CD4-positive, alpha-beta T cell (primary cell): ENCODE measurements at regions not wholly inside any gene's neighbourhood (a gene's known extent, or its start where the extent isn't known, plus 50 kb on each side); places are given as distances from the start of the nearest gene placed in this dataset.

Experiments used
- ATAC-seq: fragments of 200-7000 bp; cut with Tn5 transposase; one replicate; pipeline ENCODE4 v1.10.0; 2022; ENCODE audit warnings: mild to moderate bottlenecking; ENCODE audit not compliant: poor library complexity
- CTCF ChIA-PET: fragments of 350-600 bp; sonication (Branson Sonifier 250); formaldehyde crosslinking; loops from one replicate; lab custom pipeline; 2021; ENCODE audit warnings: antibody characterized with exemption, inconsistent platforms; lab: Charles Lee
- POLR2A ChIA-PET: fragments of 350-600 bp; sonication (Branson Sonifier 250); formaldehyde crosslinking; loops from one replicate; lab custom pipeline; 2021; ENCODE audit warnings: antibody characterized with exemption, inconsistent platforms; lab: Charles Lee
- DNase-seq, 14 experiments: peaks; one replicate each; pipeline ENCODE4 v3.0.0-alpha.2; 2013 to 2020; ENCODE audit warnings: mixed read lengths in 2 of 14
- H3K27ac ChIP-seq, 2 donors: one replicate each; pipeline versions ENCODE4 v1.5.1 to v1.7.0; 2013; ENCODE audit warnings: low read length in 2 of 2, low read depth in 1 of 2, mild to moderate bottlenecking in 1 of 2
- H3K27me3 ChIP-seq, 2 experiments: 1 replicate in 1 of 2; 2 replicates in 1 of 2; pipeline versions ENCODE4 v1.6.1 to v1.7.0; 2013; ENCODE audit warnings: low read length in 2 of 2, control low read depth in 1 of 2, mild to moderate bottlenecking in 1 of 2, moderate library complexity in 1 of 2; ENCODE audit not compliant: insufficient read depth in 2 of 2, control insufficient read depth in 1 of 2
- H3K36me3 ChIP-seq: one replicate; pipeline ENCODE4 v1.6.1; 2013; ENCODE audit warnings: low read length, control low read depth; ENCODE audit not compliant: insufficient read depth
- H3K4me1 ChIP-seq: one replicate; pipeline ENCODE4 v1.6.1; 2013; ENCODE audit warnings: low read length, control low read depth; ENCODE audit not compliant: insufficient read depth
- H3K4me3 ChIP-seq: one replicate; pipeline ENCODE4 v1.5.1; 2013; ENCODE audit warnings: mild to moderate bottlenecking, low read length, moderate library complexity
- H3K9me3 ChIP-seq, 2 experiments: 1 replicate in 1 of 2; 2 replicates in 1 of 2; pipeline versions ENCODE4 v1.6.1 to v1.7.0; 2013; ENCODE audit warnings: low read length in 2 of 2, mild to moderate bottlenecking in 2 of 2, control low read depth in 1 of 2, moderate library complexity in 1 of 2; ENCODE audit not compliant: control insufficient read depth in 1 of 2, insufficient read depth in 1 of 2
- H3K27ac Mint-ChIP-seq: one replicate; pipeline ENCODE4 v1.8.0; 2020; ENCODE audit warnings: mixed read lengths
- H3K27me3 Mint-ChIP-seq: one replicate; pipeline ENCODE4 v1.8.0; 2021; ENCODE audit warnings: mixed read lengths
- H3K36me3 Mint-ChIP-seq: one replicate; pipeline ENCODE4 v1.8.0; 2021; ENCODE audit warnings: low read depth, mixed read lengths
- H3K4me1 Mint-ChIP-seq: one replicate; pipeline ENCODE4 v1.8.0; 2021; ENCODE audit warnings: low read depth, mixed read lengths
- H3K4me3 Mint-ChIP-seq: one replicate; pipeline ENCODE4 v1.8.0; 2020; ENCODE audit warnings: mild to moderate bottlenecking, mixed read lengths
- H3K9me3 Mint-ChIP-seq: one replicate; pipeline ENCODE4 v1.8.0; 2020; ENCODE audit warnings: mixed read lengths
- intact Hi-C, 2 experiments: fragments of 100-400 bp; cut with DNase I in 1 of 2; cut with micrococcal nuclease in 1 of 2; formaldehyde crosslinking; loops; one replicate each; pipeline versions ENCODE4 v1.15.1 to v1.9.0; 2023 to 2025; cut with DNase I, micrococcal nuclease
- TF ChIP-seq, protein P1 (sequence below): fragments of 200-600 bp; IDR thresholded peaks from one replicate; pipeline ENCODE4 v1.8.0; 2022; ENCODE audit warnings: antibody characterized with exemption, mild to moderate bottlenecking

GRCh38 chr6:93621442-93621841, 202.1 kb upstream of the EPHA7 start:
- intact Hi-C loops = no loop called here
- Histone ChIP-seq H3K9me3 (no peaks in the 10 kb centered on the region), H3K27me3 (no peaks in the 10 kb centered on the region), H3K4me1 (no peaks in the 10 kb centered on the region), H3K27ac (no peak overlapping the region), H3K36me3 (no peaks in the 10 kb centered on the region), H3K4me3 (no peak overlapping the region)
- ChIA-PET POLR2A (no interaction called here), CTCF (no interaction called here)
- TF ChIP-seq, protein P1, sequence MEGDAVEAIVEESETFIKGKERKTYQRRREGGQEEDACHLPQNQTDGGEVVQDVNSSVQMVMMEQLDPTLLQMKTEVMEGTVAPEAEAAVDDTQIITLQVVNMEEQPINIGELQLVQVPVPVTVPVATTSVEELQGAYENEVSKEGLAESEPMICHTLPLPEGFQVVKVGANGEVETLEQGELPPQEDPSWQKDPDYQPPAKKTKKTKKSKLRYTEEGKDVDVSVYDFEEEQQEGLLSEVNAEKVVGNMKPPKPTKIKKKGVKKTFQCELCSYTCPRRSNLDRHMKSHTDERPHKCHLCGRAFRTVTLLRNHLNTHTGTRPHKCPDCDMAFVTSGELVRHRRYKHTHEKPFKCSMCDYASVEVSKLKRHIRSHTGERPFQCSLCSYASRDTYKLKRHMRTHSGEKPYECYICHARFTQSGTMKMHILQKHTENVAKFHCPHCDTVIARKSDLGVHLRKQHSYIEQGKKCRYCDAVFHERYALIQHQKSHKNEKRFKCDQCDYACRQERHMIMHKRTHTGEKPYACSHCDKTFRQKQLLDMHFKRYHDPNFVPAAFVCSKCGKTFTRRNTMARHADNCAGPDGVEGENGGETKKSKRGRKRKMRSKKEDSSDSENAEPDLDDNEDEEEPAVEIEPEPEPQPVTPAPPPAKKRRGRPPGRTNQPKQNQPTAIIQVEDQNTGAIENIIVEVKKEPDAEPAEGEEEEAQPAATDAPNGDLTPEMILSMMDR = no peak
- H3K4me1 Mint-ChIP-seq = no peaks in the 10 kb centered on the region
- no peak for DNase-seq
- H3K4me3 Mint-ChIP-seq = no peak overlapping the region
- H3K27ac Mint-ChIP-seq = no peak overlapping the region
- no peak for ATAC-seq
- H3K36me3 Mint-ChIP-seq = no peaks in the 10 kb centered on the region
- H3K9me3 Mint-ChIP-seq = peaks cover 4% of the 10 kb centered on the region
- no peaks in the 10 kb centered on the region for H3K27me3 Mint-ChIP-seq

- no peaks in the 10 kb centered on the region for H3K4me1 Mint-ChIP-seq
- H3K27me3 Mint-ChIP-seq = no peaks in the 10 kb centered on the region
- DNase-seq = no peak
- no peak overlapping the region for H3K27ac Mint-ChIP-seq
- ChIA-PET CTCF (no interaction called here), POLR2A (no interaction called here)
- Histone ChIP-seq H3K27me3 (no peaks in the 10 kb centered on the region), H3K4me1 (no peaks in the 10 kb centered on the region), H3K36me3 (no peaks in the 10 kb centered on the region), H3K27ac (no peak overlapping the region), H3K9me3 (peaks cover 0 to under 1% of the 10 kb centered on the region in 2 experiments), H3K4me3 (no peak overlapping the region)
- TF ChIP-seq, protein P1 = no peak
- H3K4me3 Mint-ChIP-seq = no peak overlapping the region
- no peaks in the 10 kb centered on the region for H3K36me3 Mint-ChIP-seq
- peaks cover 6% of the 10 kb centered on the region for H3K9me3 Mint-ChIP-seq
- no peak for ATAC-seq
- intact Hi-C loops = no loop called here
Observed at GRCh38 chr6:93604951-93605350, 185.6 kb upstream of the EPHA7 start.

DNA sequence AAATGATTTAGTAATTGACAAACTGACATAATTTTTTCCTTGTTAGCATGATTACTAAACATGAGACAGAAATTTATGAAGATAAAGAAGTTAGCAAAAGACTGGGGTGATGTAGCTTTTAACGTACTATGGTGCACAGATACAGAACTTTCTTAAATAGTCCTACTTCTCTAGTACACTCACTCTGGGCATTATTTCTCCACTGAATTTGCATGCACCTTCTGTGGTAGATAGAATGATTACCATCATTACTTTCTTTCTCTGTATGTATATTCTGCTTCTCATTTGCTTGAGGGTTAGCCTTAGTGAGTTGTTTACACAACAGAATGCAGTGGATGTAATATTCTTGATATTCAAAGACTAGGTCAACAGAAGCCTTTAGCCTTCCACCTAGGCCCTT, 173.1 kb upstream of the EPHA7 start:
- intact Hi-C loops = no loop called here
- no peaks in the 10 kb centered on the region for H3K27me3 ChIP-seq
- H3K27ac ChIP-seq = no peak overlapping the region
- H3K36me3 Mint-ChIP-seq = no peaks in the 10 kb centered on the region
- CTCF ChIA-PET = no interaction called here
- H3K9me3 ChIP-seq = no peaks in the 10 kb centered on the region
- H3K4me1 ChIP-seq = no peaks in the 10 kb centered on the region
- H3K9me3 Mint-ChIP-seq = peaks cover 5% of the 10 kb centered on the region
- no peak overlapping the region for H3K27ac Mint-ChIP-seq
- ATAC-seq (no peak), DNase-seq (no peak)
- H3K4me3 ChIP-seq = no peak overlapping the region
- POLR2A ChIA-PET = no interaction called here
- H3K4me1 Mint-ChIP-seq = no peaks in the 10 kb centered on the region
- TF ChIP-seq, protein P1 = no peak
- no peak overlapping the region for H3K4me3 Mint-ChIP-seq
- no peaks in the 10 kb centered on the region for H3K36me3 ChIP-seq
- no peaks in the 10 kb centered on the region for H3K27me3 Mint-ChIP-seq
